HepG2 (cell line): ENCODE measurements at regions not wholly inside any gene's neighbourhood (a gene's known extent, or its start where the extent isn't known, plus 50 kb on each side); places are given as distances from the start of the nearest gene placed in this dataset.

ENCODE experiments used
- ATF7 ChIP-seq, 2 experiments: fragments of 450-650 bp in 1 of 2; sonication (generic) in 1 of 2; formaldehyde crosslinking in 1 of 2; IDR thresholded peaks; 2 replicates each; pipeline versions ENCODE4 v1.4.0 to v1.6.1; 2016 to 2020; ENCODE audit warnings: antibody characterized with exemption in 1 of 2, mild to moderate bottlenecking in 1 of 2, missing genetic modification reagents in 1 of 2
- EED ChIP-seq: sonication (generic); formaldehyde crosslinking; IDR thresholded peaks from 2 replicates; pipeline ENCODE4 v1.5.0; 2020; ENCODE audit warnings: mild to moderate bottlenecking, missing genetic modification reagents
- FIP1L1 ChIP-seq: fragments of 200-400 bp; formaldehyde crosslinking; IDR thresholded peaks from 2 replicates; pipeline ENCODE4 v1.6.1; 2018; ENCODE audit warnings: low read depth, mild to moderate bottlenecking, low read length, moderate library complexity, borderline replicate concordance; ENCODE audit not compliant: insufficient read depth
- FOXP1 ChIP-seq, 2 experiments: fragments of 450-650 bp in 1 of 2; IDR thresholded peaks; 2 replicates each; pipeline ENCODE4 v1.6.1; 2017 to 2018; ENCODE audit warnings: antibody characterized with exemption in 1 of 2
- GLI4 ChIP-seq: sonication (generic); formaldehyde crosslinking; IDR thresholded peaks from 2 replicates; pipeline ENCODE4 v1.5.1; 2020; ENCODE audit warnings: missing genetic modification reagents, mild to moderate bottlenecking, moderate library complexity, borderline replicate concordance
- HMG20A ChIP-seq: IDR thresholded peaks from 2 replicates; pipeline ENCODE4 v1.6.1; 2016; ENCODE audit warnings: borderline replicate concordance
- KDM5A ChIP-seq: fragments of 200-600 bp; sonication (generic); IDR thresholded peaks from 2 replicates; pipeline ENCODE4 v1.7.0; 2018; ENCODE audit warnings: antibody characterized with exemption, mild to moderate bottlenecking, low read length, borderline replicate concordance
- KDM5B ChIP-seq: sonication (generic); formaldehyde crosslinking; IDR thresholded peaks from 2 replicates; pipeline ENCODE4 v1.4.0; 2020; ENCODE audit warnings: missing genetic modification reagents, mild to moderate bottlenecking, borderline replicate concordance
- MTA1 ChIP-seq: sonication (generic); formaldehyde crosslinking; IDR thresholded peaks from 2 replicates; pipeline ENCODE4 v1.4.0; 2020; ENCODE audit warnings: missing genetic modification reagents, mild to moderate bottlenecking, borderline replicate concordance
- RAD21 ChIP-seq: fragments of 450-650 bp; formaldehyde crosslinking; IDR thresholded peaks from 2 replicates; pipeline ENCODE4 v1.5.0; 2020; ENCODE audit warnings: mild to moderate bottlenecking
- SAFB2 ChIP-seq: sonication (generic); formaldehyde crosslinking; IDR thresholded peaks from 2 replicates; pipeline ENCODE4 v1.5.1; 2020; ENCODE audit warnings: missing genetic modification reagents, low read depth, mild to moderate bottlenecking, borderline replicate concordance
- SMAD9 ChIP-seq: sonication (generic); formaldehyde crosslinking; IDR thresholded peaks from 2 replicates; pipeline ENCODE4 v1.5.1; 2020; ENCODE audit warnings: mild to moderate bottlenecking, missing genetic modification reagents
- TRIM24 ChIP-seq: sonication (generic); formaldehyde crosslinking; IDR thresholded peaks from 2 replicates; pipeline ENCODE4 v1.8.0; 2022; ENCODE audit warnings: mild to moderate bottlenecking, missing genetic modification reagents
- ZBTB1 ChIP-seq: sonication (generic); formaldehyde crosslinking; IDR thresholded peaks from 2 replicates; pipeline ENCODE4 v1.4.0; 2020; ENCODE audit warnings: missing genetic modification reagents, borderline replicate concordance
- ZNF260 ChIP-seq: sonication (generic); formaldehyde crosslinking; IDR thresholded peaks from 2 replicates; pipeline ENCODE4 v1.4.0; 2020; ENCODE audit warnings: missing genetic modification reagents, low read depth, mild to moderate bottlenecking, borderline replicate concordance
- ZNF614 ChIP-seq: IDR thresholded peaks from 2 replicates; pipeline ENCODE4 v1.6.1; 2018; ENCODE audit warnings: missing biosample characterization, missing genetic modification reagents, inconsistent platforms, borderline replicate concordance
- TF ChIP-seq, protein P1 (sequence below): sonication (generic); formaldehyde crosslinking; IDR thresholded peaks from 2 replicates; pipeline ENCODE4 v1.4.0; 2020; ENCODE audit warnings: missing genetic modification reagents, borderline replicate concordance
- TF ChIP-seq, protein P2 (sequence below): sonication (generic); formaldehyde crosslinking; IDR thresholded peaks from 2 replicates; pipeline ENCODE4 v1.4.0; 2020; ENCODE audit warnings: mild to moderate bottlenecking, missing genetic modification reagents

DNA sequence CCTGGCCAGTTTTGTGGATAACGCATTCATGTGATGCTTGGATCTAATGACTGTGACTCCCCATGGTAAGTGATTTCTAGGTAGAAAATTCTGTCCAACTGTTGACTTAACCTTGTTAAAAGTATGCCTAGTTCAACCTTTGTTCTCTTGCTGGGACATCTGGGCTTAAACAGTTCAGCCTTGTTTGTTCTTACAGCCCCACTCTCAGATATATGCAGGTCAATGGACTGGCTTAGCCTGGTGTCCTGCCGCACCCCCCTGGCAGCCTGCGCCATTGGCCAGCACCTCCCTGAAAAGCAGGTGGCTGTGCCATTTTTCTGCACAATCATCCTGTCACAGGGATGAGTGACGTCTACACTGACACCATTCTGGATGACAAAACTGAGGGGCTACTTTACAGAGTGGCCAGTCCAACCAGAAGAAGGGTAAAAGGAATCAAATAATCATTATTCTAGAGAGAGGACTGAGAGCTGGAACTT lies 244.7 kb upstream of the ONECUT1 start (continued):
- peak; percentile 67; the same call in 1 of the 2 replicates for TF ChIP-seq ZNF614 (CRISPR knock-in tag)
- no peak for TF ChIP-seq SAFB2 (CRISPR knock-in tag)
- TF ChIP-seq FIP1L1 = no peak
- no peak for TF ChIP-seq ZNF260 (CRISPR knock-in tag)
- no peak for TF ChIP-seq ZBTB1 (CRISPR knock-in tag)
- TF ChIP-seq KDM5B = no peak
- TF ChIP-seq, protein P1, sequence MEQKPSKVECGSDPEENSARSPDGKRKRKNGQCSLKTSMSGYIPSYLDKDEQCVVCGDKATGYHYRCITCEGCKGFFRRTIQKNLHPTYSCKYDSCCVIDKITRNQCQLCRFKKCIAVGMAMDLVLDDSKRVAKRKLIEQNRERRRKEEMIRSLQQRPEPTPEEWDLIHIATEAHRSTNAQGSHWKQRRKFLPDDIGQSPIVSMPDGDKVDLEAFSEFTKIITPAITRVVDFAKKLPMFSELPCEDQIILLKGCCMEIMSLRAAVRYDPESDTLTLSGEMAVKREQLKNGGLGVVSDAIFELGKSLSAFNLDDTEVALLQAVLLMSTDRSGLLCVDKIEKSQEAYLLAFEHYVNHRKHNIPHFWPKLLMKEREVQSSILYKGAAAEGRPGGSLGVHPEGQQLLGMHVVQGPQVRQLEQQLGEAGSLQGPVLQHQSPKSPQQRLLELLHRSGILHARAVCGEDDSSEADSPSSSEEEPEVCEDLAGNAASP (CRISPR knock-in tag) = peak; percentile 91; the same call in 1 of the 2 replicates
- TF ChIP-seq ATF7 (IDR thresholded peaks at IDR 0.05) = no peak
- no peak for TF ChIP-seq ATF7 (CRISPR knock-in tag; IDR thresholded peaks at IDR 0.05)
- peak; percentile 55; the same call in 1 of the 2 replicates for TF ChIP-seq RAD21 (CRISPR knock-in tag)
- TF ChIP-seq HMG20A (CRISPR knock-in tag) = peak; percentile 85
- TF ChIP-seq GLI4 (CRISPR knock-in tag) = no peak
- TF ChIP-seq TRIM24 (CRISPR knock-in tag) = no peak
- no peak for TF ChIP-seq FOXP1 (IDR thresholded peaks at IDR 0.05)
- TF ChIP-seq FOXP1 (CRISPR knock-in tag; IDR thresholded peaks at IDR 0.05) = peak; percentile 46; the same call in 1 of the 2 replicates
- peak; percentile 69; the same call in 1 of the 2 replicates for TF ChIP-seq MTA1 (CRISPR knock-in tag)
- TF ChIP-seq SMAD9 (CRISPR knock-in tag) = no peak
- no peak for TF ChIP-seq EED (CRISPR knock-in tag)
- TF ChIP-seq KDM5A = no peak
- TF ChIP-seq, protein P2, sequence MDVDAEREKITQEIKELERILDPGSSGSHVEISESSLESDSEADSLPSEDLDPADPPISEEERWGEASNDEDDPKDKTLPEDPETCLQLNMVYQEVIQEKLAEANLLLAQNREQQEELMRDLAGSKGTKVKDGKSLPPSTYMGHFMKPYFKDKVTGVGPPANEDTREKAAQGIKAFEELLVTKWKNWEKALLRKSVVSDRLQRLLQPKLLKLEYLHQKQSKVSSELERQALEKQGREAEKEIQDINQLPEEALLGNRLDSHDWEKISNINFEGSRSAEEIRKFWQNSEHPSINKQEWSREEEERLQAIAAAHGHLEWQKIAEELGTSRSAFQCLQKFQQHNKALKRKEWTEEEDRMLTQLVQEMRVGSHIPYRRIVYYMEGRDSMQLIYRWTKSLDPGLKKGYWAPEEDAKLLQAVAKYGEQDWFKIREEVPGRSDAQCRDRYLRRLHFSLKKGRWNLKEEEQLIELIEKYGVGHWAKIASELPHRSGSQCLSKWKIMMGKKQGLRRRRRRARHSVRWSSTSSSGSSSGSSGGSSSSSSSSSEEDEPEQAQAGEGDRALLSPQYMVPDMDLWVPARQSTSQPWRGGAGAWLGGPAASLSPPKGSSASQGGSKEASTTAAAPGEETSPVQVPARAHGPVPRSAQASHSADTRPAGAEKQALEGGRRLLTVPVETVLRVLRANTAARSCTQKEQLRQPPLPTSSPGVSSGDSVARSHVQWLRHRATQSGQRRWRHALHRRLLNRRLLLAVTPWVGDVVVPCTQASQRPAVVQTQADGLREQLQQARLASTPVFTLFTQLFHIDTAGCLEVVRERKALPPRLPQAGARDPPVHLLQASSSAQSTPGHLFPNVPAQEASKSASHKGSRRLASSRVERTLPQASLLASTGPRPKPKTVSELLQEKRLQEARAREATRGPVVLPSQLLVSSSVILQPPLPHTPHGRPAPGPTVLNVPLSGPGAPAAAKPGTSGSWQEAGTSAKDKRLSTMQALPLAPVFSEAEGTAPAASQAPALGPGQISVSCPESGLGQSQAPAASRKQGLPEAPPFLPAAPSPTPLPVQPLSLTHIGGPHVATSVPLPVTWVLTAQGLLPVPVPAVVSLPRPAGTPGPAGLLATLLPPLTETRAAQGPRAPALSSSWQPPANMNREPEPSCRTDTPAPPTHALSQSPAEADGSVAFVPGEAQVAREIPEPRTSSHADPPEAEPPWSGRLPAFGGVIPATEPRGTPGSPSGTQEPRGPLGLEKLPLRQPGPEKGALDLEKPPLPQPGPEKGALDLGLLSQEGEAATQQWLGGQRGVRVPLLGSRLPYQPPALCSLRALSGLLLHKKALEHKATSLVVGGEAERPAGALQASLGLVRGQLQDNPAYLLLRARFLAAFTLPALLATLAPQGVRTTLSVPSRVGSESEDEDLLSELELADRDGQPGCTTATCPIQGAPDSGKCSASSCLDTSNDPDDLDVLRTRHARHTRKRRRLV = no peak
